CD4-positive, alpha-beta T cell treated with Interleukin-1 beta for 1 hour (primary cell): ENCODE measurements at regions not wholly inside any gene's neighbourhood (a gene's known extent, or its start where the extent isn't known, plus 50 kb on each side); places are given as distances from the start of the nearest gene placed in this dataset.
A peak's percentile ranks its signal among the peaks of the same experiment; 100 is the strongest.

Source experiments
- DNase-seq, 2 donors: peaks; one replicate each; pipeline ENCODE4 v3.0.0-alpha.2; 2020 to 2022

- no peak for DNase-seq
These were observed 53.7 kb upstream of the TRAK1 start for GRCh38 chr3:42037318-42037945.

GRCh38 chr3:42036483-42036823, 54.7 kb upstream of the TRAK1 start:
- no peak for DNase-seq

- no peak for DNase-seq
These were observed 55.2 kb upstream of the TRAK1 start for GRCh38 chr3:42035816-42036482.

- no peak for DNase-seq
These were observed 56.1 kb upstream of the TRAK1 start for GRCh38 chr3:42035007-42035406.

GRCh38 chr3:42033741-42034140, 57.4 kb upstream of the TRAK1 start:
- DNase-seq, result no peak

GRCh38 chr3:42032693-42033349, 58.3 kb upstream of the TRAK1 start:
- no peak for DNase-seq

GRCh38 chr3:42031808-42032480, 59.2 kb upstream of the TRAK1 start:
- DNase-seq, result no peak

GRCh38 chr3:42028474-42028873, 62.7 kb upstream of the TRAK1 start:
- DNase-seq, result no peak

- no peak for DNase-seq
These were observed 63.6 kb upstream of the TRAK1 start for GRCh38 chr3:42027571-42027970.

- DNase-seq, result peak in 1 of 2 donors; percentile 47
These were observed 63.7 kb upstream of the ULK4 start for GRCh38 chr3:42025370-42026138.

GRCh38 chr3:42024591-42025351, 62.9 kb upstream of the ULK4 start:
- no peak for DNase-seq

GRCh38 chr3:42023380-42023779, 61.5 kb upstream of the ULK4 start:
- DNase-seq, result no peak

- DNase-seq, result no peak
These were observed 60.5 kb upstream of the ULK4 start for GRCh38 chr3:42022355-42022754.

GRCh38 chr3:42020684-42021307, 58.9 kb upstream of the ULK4 start:
- no peak for DNase-seq

GRCh38 chr3:42019953-42020260, 58.0 kb upstream of the ULK4 start:
- no peak for DNase-seq

- no peak for DNase-seq
These were observed 57.4 kb upstream of the ULK4 start for GRCh38 chr3:42019144-42019952.

- DNase-seq, result peak; percentile 7 to 28
These were observed 53.1 kb upstream of the ULK4 start for GRCh38 chr3:42014921-42015533.

- peak in 1 of 2 donors; percentile 27 for DNase-seq
These were observed 52.6 kb upstream of the ULK4 start for GRCh38 chr3:42014458-42014920.

- peak; percentile 30 to 41 for DNase-seq
These were observed 52.0 kb upstream of the ULK4 start for GRCh38 chr3:42013691-42014457.
